ENCODE measurements at regions not wholly inside any gene's neighbourhood (a gene's known extent, or its start where the extent isn't known, plus 50 kb on each side); places are given as distances from the start of the nearest gene placed in this dataset.

DNA sequence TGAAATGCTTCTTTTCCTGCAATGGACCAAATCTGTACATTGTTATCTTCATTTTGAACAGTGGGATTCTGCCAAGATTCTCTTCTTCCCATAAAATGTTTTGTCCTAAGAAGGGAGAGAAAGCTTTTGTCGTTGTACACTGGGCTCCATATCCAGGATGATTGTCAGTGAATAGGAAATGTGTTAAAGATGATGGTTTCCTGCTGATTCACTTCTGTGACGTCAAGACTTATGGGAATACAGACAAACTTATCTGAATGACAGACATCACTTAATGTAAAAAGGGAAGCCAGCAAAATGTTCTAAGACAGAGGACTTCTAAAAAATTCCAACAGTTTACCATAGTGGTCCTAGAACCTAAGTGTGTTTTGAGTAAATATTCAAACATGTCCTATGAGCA is 53.7 kb upstream of the HPF1 start:
- in situ Hi-C loops (cut with HindIII; ENCODE audit: low pct_unique_long_range_greater_than_20kb, low sequenced_read_pairs): loop anchor here (25.0 kb wide), 1 partner anchor 226 kb away; the partner anchor contains the start of gene MFAP3L
- TF ChIP-seq, protein P1, sequence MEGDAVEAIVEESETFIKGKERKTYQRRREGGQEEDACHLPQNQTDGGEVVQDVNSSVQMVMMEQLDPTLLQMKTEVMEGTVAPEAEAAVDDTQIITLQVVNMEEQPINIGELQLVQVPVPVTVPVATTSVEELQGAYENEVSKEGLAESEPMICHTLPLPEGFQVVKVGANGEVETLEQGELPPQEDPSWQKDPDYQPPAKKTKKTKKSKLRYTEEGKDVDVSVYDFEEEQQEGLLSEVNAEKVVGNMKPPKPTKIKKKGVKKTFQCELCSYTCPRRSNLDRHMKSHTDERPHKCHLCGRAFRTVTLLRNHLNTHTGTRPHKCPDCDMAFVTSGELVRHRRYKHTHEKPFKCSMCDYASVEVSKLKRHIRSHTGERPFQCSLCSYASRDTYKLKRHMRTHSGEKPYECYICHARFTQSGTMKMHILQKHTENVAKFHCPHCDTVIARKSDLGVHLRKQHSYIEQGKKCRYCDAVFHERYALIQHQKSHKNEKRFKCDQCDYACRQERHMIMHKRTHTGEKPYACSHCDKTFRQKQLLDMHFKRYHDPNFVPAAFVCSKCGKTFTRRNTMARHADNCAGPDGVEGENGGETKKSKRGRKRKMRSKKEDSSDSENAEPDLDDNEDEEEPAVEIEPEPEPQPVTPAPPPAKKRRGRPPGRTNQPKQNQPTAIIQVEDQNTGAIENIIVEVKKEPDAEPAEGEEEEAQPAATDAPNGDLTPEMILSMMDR (IDR thresholded peaks at IDR 0.05): no peak
- TF ChIP-seq SIN3A (IDR thresholded peaks at IDR 0.05; ENCODE audit: borderline replicate concordance, insufficient read depth, low read depth, low read length) (no peak), TCF7L2 (IDR thresholded peaks at IDR 0.05; ENCODE audit: low read depth, low read length) (no peak)
- TF ChIP-seq, protein P2, sequence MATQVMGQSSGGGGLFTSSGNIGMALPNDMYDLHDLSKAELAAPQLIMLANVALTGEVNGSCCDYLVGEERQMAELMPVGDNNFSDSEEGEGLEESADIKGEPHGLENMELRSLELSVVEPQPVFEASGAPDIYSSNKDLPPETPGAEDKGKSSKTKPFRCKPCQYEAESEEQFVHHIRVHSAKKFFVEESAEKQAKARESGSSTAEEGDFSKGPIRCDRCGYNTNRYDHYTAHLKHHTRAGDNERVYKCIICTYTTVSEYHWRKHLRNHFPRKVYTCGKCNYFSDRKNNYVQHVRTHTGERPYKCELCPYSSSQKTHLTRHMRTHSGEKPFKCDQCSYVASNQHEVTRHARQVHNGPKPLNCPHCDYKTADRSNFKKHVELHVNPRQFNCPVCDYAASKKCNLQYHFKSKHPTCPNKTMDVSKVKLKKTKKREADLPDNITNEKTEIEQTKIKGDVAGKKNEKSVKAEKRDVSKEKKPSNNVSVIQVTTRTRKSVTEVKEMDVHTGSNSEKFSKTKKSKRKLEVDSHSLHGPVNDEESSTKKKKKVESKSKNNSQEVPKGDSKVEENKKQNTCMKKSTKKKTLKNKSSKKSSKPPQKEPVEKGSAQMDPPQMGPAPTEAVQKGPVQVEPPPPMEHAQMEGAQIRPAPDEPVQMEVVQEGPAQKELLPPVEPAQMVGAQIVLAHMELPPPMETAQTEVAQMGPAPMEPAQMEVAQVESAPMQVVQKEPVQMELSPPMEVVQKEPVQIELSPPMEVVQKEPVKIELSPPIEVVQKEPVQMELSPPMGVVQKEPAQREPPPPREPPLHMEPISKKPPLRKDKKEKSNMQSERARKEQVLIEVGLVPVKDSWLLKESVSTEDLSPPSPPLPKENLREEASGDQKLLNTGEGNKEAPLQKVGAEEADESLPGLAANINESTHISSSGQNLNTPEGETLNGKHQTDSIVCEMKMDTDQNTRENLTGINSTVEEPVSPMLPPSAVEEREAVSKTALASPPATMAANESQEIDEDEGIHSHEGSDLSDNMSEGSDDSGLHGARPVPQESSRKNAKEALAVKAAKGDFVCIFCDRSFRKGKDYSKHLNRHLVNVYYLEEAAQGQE (IDR thresholded peaks at IDR 0.05; ENCODE audit: insufficient read depth in 1 of 2, low read depth in 2 of 2, low read length in 1 of 2): no peak
- DNase-seq (ENCODE audit: low read depth, low spot score) (no peak), ATAC-seq (no peak)
- Histone ChIP-seq H3K9me3 (ENCODE audit: control insufficient read depth, insufficient read depth, low read depth, low read length) (no peaks in the 10 kb centered on the region), H3K4me1 (ENCODE audit: control insufficient read depth, insufficient read depth, low read length) (no peaks in the 10 kb centered on the region), H3K27me3 (ENCODE audit: control insufficient read depth, insufficient read depth, low read length) (no peaks in the 10 kb centered on the region), H3K4me3 (ENCODE audit: low read depth in 2 of 2, low read length in 2 of 2) (no peak overlapping the region), H3K36me3 (ENCODE audit: control insufficient read depth, insufficient read depth, low read length) (no peaks in the 10 kb centered on the region), H3K27ac (ENCODE audit: low read length) (no peak overlapping the region)
- ChIA-PET CTCF (no interaction called here), POLR2A (no interaction called here)
- intact Hi-C loops (cut with micrococcal nuclease; ENCODE audit: unreplicated experiment): loop anchor here (5.0 kb wide), 1 partner anchor 236 kb away; no protein-coding TSS in a partner anchor
- BruUV-seq (replicated peaks): no TSS peak

DNA sequence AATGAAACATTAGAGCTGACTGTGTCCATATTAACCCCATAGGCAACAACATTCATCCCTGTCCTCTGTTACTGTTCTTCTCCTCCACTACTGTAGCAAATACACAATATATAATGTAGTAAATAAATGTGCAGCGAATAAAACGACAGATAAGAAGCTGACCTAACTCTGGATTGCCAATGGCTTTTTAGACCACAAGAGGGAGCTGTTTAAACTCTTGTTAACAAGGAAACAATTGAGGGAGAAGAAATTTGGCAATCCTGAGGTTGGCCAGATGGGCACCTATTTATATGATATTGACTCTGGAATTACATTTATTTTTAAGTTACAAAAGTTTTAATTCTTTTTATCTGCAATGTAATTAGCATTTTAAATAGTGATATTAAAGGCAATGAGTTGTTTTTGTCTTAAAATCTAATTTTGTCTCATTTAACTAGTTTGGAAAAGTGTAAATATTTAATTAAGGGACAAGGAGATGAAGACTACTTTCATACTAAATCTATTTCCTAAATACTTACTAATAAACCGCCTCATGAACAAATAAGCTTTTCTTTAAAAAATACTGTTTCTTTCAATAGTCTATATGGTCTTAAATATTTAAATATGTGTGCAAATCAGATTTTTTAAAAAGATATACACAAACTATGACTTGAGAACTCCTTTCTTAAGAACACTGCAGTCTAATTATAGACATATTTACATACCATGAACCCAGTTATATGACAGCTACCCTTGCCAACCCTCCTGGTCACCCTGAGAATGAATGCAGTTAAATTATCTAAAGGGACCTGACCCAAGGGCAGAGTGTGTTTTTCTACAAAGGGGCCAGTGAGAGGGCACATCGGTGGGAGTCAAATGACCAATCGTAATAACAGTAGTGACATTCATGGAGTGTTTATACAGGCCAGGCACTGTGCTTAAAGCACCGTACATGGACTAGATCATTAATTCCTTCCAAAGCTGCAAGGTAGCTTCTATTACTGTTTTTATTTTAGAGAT is 52.9 kb upstream of the HPF1 start:
- ChIA-PET POLR2A (no interaction called here), CTCF (interaction anchor here (1.2 kb wide), 1 partner anchor 237 kb away, joined by 6 read pairs; no protein-coding TSS in a partner anchor)
- no peaks in the 10 kb centered on the region for H3K4me1 ChIP-seq (ENCODE audit: control insufficient read depth, insufficient read depth, low read length)
- TF ChIP-seq, protein P1 (IDR thresholded peaks at IDR 0.05): peak; percentile 70; the same call in 1 of the 2 replicates
- TF ChIP-seq, protein P2 (IDR thresholded peaks at IDR 0.05; ENCODE audit: insufficient read depth in 1 of 2, low read depth in 2 of 2, low read length in 1 of 2): no peak
- no TSS peak for BruUV-seq (replicated peaks)
- in situ Hi-C loops (cut with HindIII; ENCODE audit: low pct_unique_long_range_greater_than_20kb, low sequenced_read_pairs) (loop anchor here (25.0 kb wide), 1 partner anchor 227 kb away; the partner anchor contains the start of gene MFAP3L), intact Hi-C loops (cut with micrococcal nuclease; ENCODE audit: unreplicated experiment) (loop anchor here (5.0 kb wide), 1 partner anchor 237 kb away; no protein-coding TSS in a partner anchor)
- DNase-seq (ENCODE audit: low read depth, low spot score): peak; percentile 39
- H3K27ac ChIP-seq (ENCODE audit: low read length): no peak overlapping the region
- peak; percentile 73 for ATAC-seq
- no peaks in the 10 kb centered on the region for H3K9me3 ChIP-seq (ENCODE audit: control insufficient read depth, insufficient read depth, low read depth, low read length)
- H3K36me3 ChIP-seq (ENCODE audit: control insufficient read depth, insufficient read depth, low read length): no peaks in the 10 kb centered on the region
- H3K4me3 ChIP-seq (ENCODE audit: low read depth in 2 of 2, low read length in 2 of 2): no peak overlapping the region
- no peaks in the 10 kb centered on the region for H3K27me3 ChIP-seq (ENCODE audit: control insufficient read depth, insufficient read depth, low read length)

Data from Panc1 (cell line).